ENCODE measurements at regions not wholly inside any gene's neighbourhood (a gene's known extent, or its start where the extent isn't known, plus 50 kb on each side); places are given as distances from the start of the nearest gene placed in this dataset.

GRCh38 chr12:100043631-100044030, 58.9 kb upstream of the ANKS1B start:
- ATAC-seq (no peak), DNase-seq (no peak)
- Histone ChIP-seq H3K27me3 (no peaks in the 10 kb centered on the region), H3K27ac (no peak overlapping the region), H3K4me1 (no peaks in the 10 kb centered on the region), H3K36me3 (peaks cover 0 to 77% (median 26%) of the 10 kb centered on the region in 9 donors), H3K9me3 (peaks cover 0 to 6% (median 0%) of the 10 kb centered on the region in 11 donors), H3K4me3 (no peak overlapping the region)
- intact Hi-C loops (cut with DNase I), result no loop called here
- TF ChIP-seq CTCF (IDR thresholded peaks at IDR 0.05), result no peak
